ENCODE measurements at regions not wholly inside any gene's neighbourhood (a gene's known extent, or its start where the extent isn't known, plus 50 kb on each side); places are given as distances from the start of the nearest gene placed in this dataset.

- Histone ChIP-seq H3K9me3 (ENCODE audit: control insufficient read depth, insufficient read depth, low read length) (no peaks in the 10 kb centered on the region), H3K27ac (ENCODE audit: insufficient read depth, low read length) (no peak overlapping the region), H4K5ac (ENCODE audit: low read depth, low read length) (no peak overlapping the region), H3K14ac (replicated peaks; ENCODE audit: low read depth, low read length) (no peak overlapping the region), H2BK20ac (ENCODE audit: low read depth, low read length) (no peak overlapping the region), H3K18ac (ENCODE audit: low read depth, low read length) (no peak overlapping the region), H2BK5ac (ENCODE audit: low read depth, low read length, poor library complexity, severe bottlenecking) (no peak overlapping the region), H4K20me1 (ENCODE audit: insufficient read depth, low read length) (no peaks in the 10 kb centered on the region; the same call in 1 of the 2 replicates), H4K91ac (ENCODE audit: insufficient read depth, low read depth, low read length) (no peak overlapping the region), H2AK9ac (replicated peaks; ENCODE audit: low read depth, low read length, poor library complexity) (no peak overlapping the region), H3K79me1 (ENCODE audit: low read depth in 1 of 2, low read length in 2 of 2) (no peaks in the 10 kb centered on the region), H2BK120ac (ENCODE audit: low read depth, low read length) (no peak overlapping the region), H3K4me3 (ENCODE audit: insufficient read depth, low read depth, low read length) (no peak overlapping the region), H3K36me3 (ENCODE audit: control insufficient read depth, insufficient read depth, low read length) (no peaks in the 10 kb centered on the region), H3K4me2 (ENCODE audit: low read depth, low read length) (no peak overlapping the region), H4K8ac (ENCODE audit: low read depth in 2 of 2, low read length in 2 of 2) (no peak overlapping the region), H3K9me1 (ENCODE audit: insufficient read depth, low read length) (no peaks in the 10 kb centered on the region), H2AK5ac (ENCODE audit: low read depth, low read length) (no peak overlapping the region), H3K9ac (ENCODE audit: low read depth, low read length) (no peak overlapping the region), H3K27me3 (ENCODE audit: control insufficient read depth, insufficient read depth, low read length) (peaks cover 27% of the 10 kb centered on the region), H2BK15ac (ENCODE audit: low read depth, low read length) (no peak overlapping the region), H3K23ac (ENCODE audit: low read depth, low read length) (no peak overlapping the region), H3K4ac (ENCODE audit: low read depth, low read length) (no peak overlapping the region), H3K56ac (ENCODE audit: extremely low read depth, insufficient read depth, low read length) (no peak overlapping the region), H3K4me1 (ENCODE audit: control insufficient read depth, insufficient read depth, low read length) (no peaks in the 10 kb centered on the region), H2AFZ (replicated peaks; ENCODE audit: low read length, poor library complexity) (no peak overlapping the region)
- DNase-seq (no peak), ATAC-seq (ENCODE audit: low read depth) (no peak)
- dilution Hi-C loops (cut with HindIII; ENCODE audit: low sequenced_read_pairs, unreplicated experiment) (no loop called here), intact Hi-C loops (cut with micrococcal nuclease) (no loop called here), in situ Hi-C loops (cut with MboI; ENCODE audit: low sequenced_read_pairs) (no loop called here)
- POLR2A ChIA-PET (ENCODE audit: unreplicated experiment), result no interaction called here
- TF ChIP-seq CTCF (conservative IDR thresholded peaks at IDR 0.05; ENCODE audit: low read depth, low read length) (no peak), MAFK (IDR thresholded peaks at IDR 0.05; ENCODE audit: low read depth, low read length) (no peak), CEBPB (IDR thresholded peaks at IDR 0.05; ENCODE audit: low read depth, low read length) (no peak), MXI1 (IDR thresholded peaks at IDR 0.05; ENCODE audit: borderline replicate concordance, low read depth, low read length) (no peak), RFX5 (IDR thresholded peaks at IDR 0.05; ENCODE audit: low read depth, low read length) (no peak), RCOR1 (IDR thresholded peaks at IDR 0.05; ENCODE audit: insufficient replicate concordance, low read length) (no peak), POLR2A (IDR thresholded peaks at IDR 0.05; ENCODE audit: low read depth, low read length) (no peak), CHD1 (IDR thresholded peaks at IDR 0.05; ENCODE audit: low read depth, low read length) (no peak), BHLHE40 (IDR thresholded peaks at IDR 0.05; ENCODE audit: low read depth, low read length) (no peak), MAZ (IDR thresholded peaks at IDR 0.05; ENCODE audit: borderline replicate concordance, low read depth, low read length) (no peak), ELK1 (IDR thresholded peaks at IDR 0.05; ENCODE audit: borderline replicate concordance, low read depth, low read length) (no peak), SMC3 (IDR thresholded peaks at IDR 0.05; ENCODE audit: low read depth, low read length) (no peak), USF2 (IDR thresholded peaks at IDR 0.05; ENCODE audit: low read depth, low read length) (no peak), RAD21 (IDR thresholded peaks at IDR 0.05; ENCODE audit: low read length) (no peak), NFE2L2 (IDR thresholded peaks at IDR 0.05; ENCODE audit: low read depth, low read length) (no peak), FOS (IDR thresholded peaks at IDR 0.05; ENCODE audit: low read depth, low read length) (no peak)
- BruUV-seq (replicated peaks), result no TSS peak
- CTCF ChIA-PET, result no interaction called here
Observed at GRCh38 chrX:73767017-73767416, 85.5 kb downstream of the XIST start.

All from IMR-90 (cell line).